MM.1S (cell line): ENCODE measurements at regions not wholly inside any gene's neighbourhood (a gene's known extent, or its start where the extent isn't known, plus 50 kb on each side); places are given as distances from the start of the nearest gene placed in this dataset.

ENCODE experiments used
- CTCF ChIP-seq: fragments of 300-600 bp; sonication (generic); IDR thresholded peaks from 2 replicates; pipeline ENCODE4 v1.5.1; 2016; ENCODE audit warnings: antibody characterized with exemption, low read length, mixed read lengths
- EZH2 ChIP-seq: fragments of 300-600 bp; sonication (generic); optimal IDR thresholded peaks from 2 replicates; pipeline ENCODE3; 2017; ENCODE audit warnings: low read depth, mild to moderate bottlenecking, antibody characterized with exemption, low read length, mixed read lengths
- EZH2phosphoT487 ChIP-seq: fragments of 300-600 bp; sonication (generic); IDR thresholded peaks from 2 replicates; pipeline ENCODE4 v1.6.1; 2018; ENCODE audit warnings: antibody characterized with exemption, low read length

- no peak for TF ChIP-seq CTCF
- no peak for TF ChIP-seq EZH2phosphoT487
- TF ChIP-seq EZH2: no peak
Measured at GRCh38 chr18:39672171-39672570, 2106.6 kb upstream of the CELF4 start.
